ENCODE measurements at regions not wholly inside any gene's neighbourhood (a gene's known extent, or its start where the extent isn't known, plus 50 kb on each side); places are given as distances from the start of the nearest gene placed in this dataset.

DNA sequence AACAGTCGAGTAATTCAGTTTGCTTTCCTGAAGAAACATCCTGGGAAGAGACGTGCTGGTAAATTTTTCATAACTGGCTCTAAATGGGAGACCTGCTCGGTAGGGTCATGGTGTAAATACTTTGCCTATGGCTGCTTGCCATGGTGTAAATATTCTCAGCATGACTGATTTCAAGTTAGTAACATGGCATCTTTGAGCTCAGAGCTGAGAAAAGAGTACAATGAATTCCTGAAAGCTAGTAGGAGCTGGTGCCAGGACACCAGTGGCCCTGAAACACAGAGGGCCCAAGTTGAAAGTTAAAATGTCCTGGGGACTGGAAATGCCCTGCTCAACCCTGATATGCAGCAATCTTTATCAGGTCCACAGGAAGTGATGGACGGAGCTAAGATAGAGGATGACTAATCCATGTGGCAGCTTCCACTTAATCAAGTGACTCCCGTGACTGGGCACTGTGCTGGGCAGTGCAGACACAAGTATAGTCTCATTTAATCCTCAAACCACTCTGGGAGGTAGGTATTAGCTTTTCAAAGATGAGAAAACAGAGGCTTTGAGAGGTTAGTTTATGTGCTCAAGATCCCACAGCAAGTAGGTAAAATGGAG, 130.1 kb upstream of the ADAMTS18 start:
- H3K4me3 ChIP-seq (replicated peaks; ENCODE audit: insufficient read depth, low read length), result no peak overlapping the region
- TF ChIP-seq SPI1 (IDR thresholded peaks at IDR 0.05; ENCODE audit: borderline replicate concordance, low read depth) (no peak), POLR2AphosphoS5 (IDR thresholded peaks at IDR 0.05; ENCODE audit: low read depth) (no peak), GABPA (IDR thresholded peaks at IDR 0.05; ENCODE audit: low read depth) (no peak)
- TF ChIP-seq, protein P1, sequence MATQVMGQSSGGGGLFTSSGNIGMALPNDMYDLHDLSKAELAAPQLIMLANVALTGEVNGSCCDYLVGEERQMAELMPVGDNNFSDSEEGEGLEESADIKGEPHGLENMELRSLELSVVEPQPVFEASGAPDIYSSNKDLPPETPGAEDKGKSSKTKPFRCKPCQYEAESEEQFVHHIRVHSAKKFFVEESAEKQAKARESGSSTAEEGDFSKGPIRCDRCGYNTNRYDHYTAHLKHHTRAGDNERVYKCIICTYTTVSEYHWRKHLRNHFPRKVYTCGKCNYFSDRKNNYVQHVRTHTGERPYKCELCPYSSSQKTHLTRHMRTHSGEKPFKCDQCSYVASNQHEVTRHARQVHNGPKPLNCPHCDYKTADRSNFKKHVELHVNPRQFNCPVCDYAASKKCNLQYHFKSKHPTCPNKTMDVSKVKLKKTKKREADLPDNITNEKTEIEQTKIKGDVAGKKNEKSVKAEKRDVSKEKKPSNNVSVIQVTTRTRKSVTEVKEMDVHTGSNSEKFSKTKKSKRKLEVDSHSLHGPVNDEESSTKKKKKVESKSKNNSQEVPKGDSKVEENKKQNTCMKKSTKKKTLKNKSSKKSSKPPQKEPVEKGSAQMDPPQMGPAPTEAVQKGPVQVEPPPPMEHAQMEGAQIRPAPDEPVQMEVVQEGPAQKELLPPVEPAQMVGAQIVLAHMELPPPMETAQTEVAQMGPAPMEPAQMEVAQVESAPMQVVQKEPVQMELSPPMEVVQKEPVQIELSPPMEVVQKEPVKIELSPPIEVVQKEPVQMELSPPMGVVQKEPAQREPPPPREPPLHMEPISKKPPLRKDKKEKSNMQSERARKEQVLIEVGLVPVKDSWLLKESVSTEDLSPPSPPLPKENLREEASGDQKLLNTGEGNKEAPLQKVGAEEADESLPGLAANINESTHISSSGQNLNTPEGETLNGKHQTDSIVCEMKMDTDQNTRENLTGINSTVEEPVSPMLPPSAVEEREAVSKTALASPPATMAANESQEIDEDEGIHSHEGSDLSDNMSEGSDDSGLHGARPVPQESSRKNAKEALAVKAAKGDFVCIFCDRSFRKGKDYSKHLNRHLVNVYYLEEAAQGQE (IDR thresholded peaks at IDR 0.05; ENCODE audit: insufficient replicate concordance, low read depth), result no peak
- TF ChIP-seq, protein P2, sequence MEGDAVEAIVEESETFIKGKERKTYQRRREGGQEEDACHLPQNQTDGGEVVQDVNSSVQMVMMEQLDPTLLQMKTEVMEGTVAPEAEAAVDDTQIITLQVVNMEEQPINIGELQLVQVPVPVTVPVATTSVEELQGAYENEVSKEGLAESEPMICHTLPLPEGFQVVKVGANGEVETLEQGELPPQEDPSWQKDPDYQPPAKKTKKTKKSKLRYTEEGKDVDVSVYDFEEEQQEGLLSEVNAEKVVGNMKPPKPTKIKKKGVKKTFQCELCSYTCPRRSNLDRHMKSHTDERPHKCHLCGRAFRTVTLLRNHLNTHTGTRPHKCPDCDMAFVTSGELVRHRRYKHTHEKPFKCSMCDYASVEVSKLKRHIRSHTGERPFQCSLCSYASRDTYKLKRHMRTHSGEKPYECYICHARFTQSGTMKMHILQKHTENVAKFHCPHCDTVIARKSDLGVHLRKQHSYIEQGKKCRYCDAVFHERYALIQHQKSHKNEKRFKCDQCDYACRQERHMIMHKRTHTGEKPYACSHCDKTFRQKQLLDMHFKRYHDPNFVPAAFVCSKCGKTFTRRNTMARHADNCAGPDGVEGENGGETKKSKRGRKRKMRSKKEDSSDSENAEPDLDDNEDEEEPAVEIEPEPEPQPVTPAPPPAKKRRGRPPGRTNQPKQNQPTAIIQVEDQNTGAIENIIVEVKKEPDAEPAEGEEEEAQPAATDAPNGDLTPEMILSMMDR (IDR thresholded peaks at IDR 0.05; ENCODE audit: insufficient read depth, low read length), result no peak
- H3K27ac ChIP-seq (replicated peaks), result no peak overlapping the region
- no peak for DNase-seq (ENCODE audit: low read depth in 1 of 2, low spot score in 1 of 2)
- H3K27me3 ChIP-seq (ENCODE audit: insufficient read depth, poor library complexity, severe bottlenecking), result no peaks in the 10 kb centered on the region

DNA sequence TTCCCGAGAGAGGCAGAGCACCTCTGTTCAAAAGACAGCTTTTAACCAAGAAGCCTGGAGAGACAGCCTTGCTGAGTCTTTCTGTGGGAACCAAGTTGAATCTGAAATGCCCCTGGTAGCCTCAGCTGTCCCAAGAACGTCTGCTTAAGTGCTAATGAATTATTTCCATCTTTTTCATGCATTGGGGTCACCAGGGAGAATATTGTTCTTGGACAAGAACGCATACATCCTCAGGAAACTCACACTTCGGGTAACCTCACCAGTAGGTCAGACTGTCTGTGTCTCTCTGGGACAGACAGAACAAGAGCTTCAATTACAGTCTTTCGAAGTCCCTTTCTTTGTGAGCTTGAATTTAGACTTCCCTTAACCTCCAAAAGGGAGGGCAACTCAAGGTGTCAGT, 134.6 kb upstream of the ADAMTS18 start:
- no peak for DNase-seq (ENCODE audit: low read depth in 1 of 2, low spot score in 1 of 2)
- Histone ChIP-seq H3K4me3 (replicated peaks; ENCODE audit: insufficient read depth, low read length) (no peak overlapping the region), H3K27me3 (ENCODE audit: insufficient read depth, poor library complexity, severe bottlenecking) (no peaks in the 10 kb centered on the region), H3K27ac (replicated peaks) (no peak overlapping the region)
- TF ChIP-seq, protein P2 (IDR thresholded peaks at IDR 0.05; ENCODE audit: insufficient read depth, low read length), result no peak
- TF ChIP-seq, protein P1 (IDR thresholded peaks at IDR 0.05; ENCODE audit: insufficient replicate concordance, low read depth), result no peak
- TF ChIP-seq SPI1 (IDR thresholded peaks at IDR 0.05; ENCODE audit: borderline replicate concordance, low read depth), result no peak
- no peak for TF ChIP-seq GABPA (IDR thresholded peaks at IDR 0.05; ENCODE audit: low read depth)
- no peak for TF ChIP-seq POLR2AphosphoS5 (IDR thresholded peaks at IDR 0.05; ENCODE audit: low read depth)

DNA sequence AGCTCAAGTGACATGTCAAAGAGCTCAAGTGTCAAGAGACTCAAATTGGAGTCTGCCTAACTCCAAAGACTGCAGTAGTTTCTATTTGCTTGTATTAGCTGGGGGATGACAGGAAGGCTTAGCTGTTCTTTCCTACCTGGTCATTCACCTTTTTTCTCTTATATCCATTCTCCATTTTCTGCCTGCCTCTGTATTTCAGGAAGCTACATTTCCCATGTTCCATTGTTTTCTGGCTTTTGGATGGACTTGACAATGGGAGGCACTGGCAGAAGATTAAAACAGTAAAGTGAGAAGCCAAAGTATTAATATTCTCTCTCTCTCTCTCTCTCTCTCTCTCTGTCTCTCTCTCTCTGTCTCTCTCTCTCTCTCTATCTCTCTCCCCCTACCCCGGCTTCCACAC, 135.7 kb upstream of the ADAMTS18 start:
- TF ChIP-seq POLR2AphosphoS5 (IDR thresholded peaks at IDR 0.05; ENCODE audit: low read depth) (no peak), SPI1 (IDR thresholded peaks at IDR 0.05; ENCODE audit: borderline replicate concordance, low read depth) (no peak), GABPA (IDR thresholded peaks at IDR 0.05; ENCODE audit: low read depth) (no peak)
- TF ChIP-seq, protein P1 (IDR thresholded peaks at IDR 0.05; ENCODE audit: insufficient replicate concordance, low read depth), result no peak
- TF ChIP-seq, protein P2 (IDR thresholded peaks at IDR 0.05; ENCODE audit: insufficient read depth, low read length), result no peak
- DNase-seq (ENCODE audit: low read depth in 1 of 2, low spot score in 1 of 2), result no peak
- Histone ChIP-seq H3K27ac (replicated peaks) (no peak overlapping the region), H3K27me3 (ENCODE audit: insufficient read depth, poor library complexity, severe bottlenecking) (no peaks in the 10 kb centered on the region), H3K4me3 (replicated peaks; ENCODE audit: insufficient read depth, low read length) (no peak overlapping the region)

Measured in HL-60 (cell line).